ENCODE measurements at regions not wholly inside any gene's neighbourhood (a gene's known extent, or its start where the extent isn't known, plus 50 kb on each side); places are given as distances from the start of the nearest gene placed in this dataset.

GRCh38 chr6:108744996-108745395, 103.2 kb upstream of the ARMC2 start:
- Histone ChIP-seq H3K4me1 (ENCODE audit: control insufficient read depth, insufficient read depth, low read length) (no peaks in the 10 kb centered on the region), H3K9me3 (replicated peaks; ENCODE audit: low read length) (no peaks in the 10 kb centered on the region), H3K9ac (ENCODE audit: low read depth, low read length) (no peak overlapping the region)

GRCh38 chr6:108745664-108746336, 102.4 kb upstream of the ARMC2 start:
- H3K9ac ChIP-seq (ENCODE audit: low read depth, low read length): no peak overlapping the region
- H3K9me3 ChIP-seq (replicated peaks; ENCODE audit: low read length): no peaks in the 10 kb centered on the region
- no peaks in the 10 kb centered on the region for H3K4me1 ChIP-seq (ENCODE audit: control insufficient read depth, insufficient read depth, low read length)
- no peak overlapping the region for H3K4me3 ChIP-seq (ENCODE audit: low read length)
- H3K4me2 ChIP-seq (ENCODE audit: low read length): no peak overlapping the region
- no peaks in the 10 kb centered on the region for H3K36me3 ChIP-seq (ENCODE audit: insufficient read depth, low read length)
- H3K27me3 ChIP-seq (ENCODE audit: control insufficient read depth, insufficient read depth, low read length): no peaks in the 10 kb centered on the region

More at GRCh38 chr6:108744996-108745395, 103.2 kb upstream of the ARMC2 start:
- Histone ChIP-seq H3K4me2 (ENCODE audit: low read length) (no peak overlapping the region), H3K36me3 (ENCODE audit: insufficient read depth, low read length) (no peaks in the 10 kb centered on the region), H3K27me3 (ENCODE audit: control insufficient read depth, insufficient read depth, low read length) (no peaks in the 10 kb centered on the region), H3K4me3 (ENCODE audit: low read length) (no peak overlapping the region)

GRCh38 chr6:108746366-108746765, 101.9 kb upstream of the ARMC2 start:
- Histone ChIP-seq H3K9me3 (replicated peaks; ENCODE audit: low read length) (no peaks in the 10 kb centered on the region), H3K4me3 (ENCODE audit: low read length) (no peak overlapping the region), H3K4me1 (ENCODE audit: control insufficient read depth, insufficient read depth, low read length) (no peaks in the 10 kb centered on the region), H3K36me3 (ENCODE audit: insufficient read depth, low read length) (no peaks in the 10 kb centered on the region), H3K27me3 (ENCODE audit: control insufficient read depth, insufficient read depth, low read length) (no peaks in the 10 kb centered on the region), H3K9ac (ENCODE audit: low read depth, low read length) (no peak overlapping the region), H3K4me2 (ENCODE audit: low read length) (no peak overlapping the region)

- H3K36me3 ChIP-seq (ENCODE audit: insufficient read depth, low read length): no peaks in the 10 kb centered on the region
Measured at GRCh38 chr6:108746836-108747575, 101.2 kb upstream of the ARMC2 start.

GRCh38 chr6:108748055-108748454, 100.2 kb upstream of the ARMC2 start:
- Histone ChIP-seq H3K9ac (ENCODE audit: low read depth, low read length) (no peak overlapping the region), H3K36me3 (ENCODE audit: insufficient read depth, low read length) (no peaks in the 10 kb centered on the region), H3K4me2 (ENCODE audit: low read length) (no peak overlapping the region), H3K9me3 (replicated peaks; ENCODE audit: low read length) (no peaks in the 10 kb centered on the region), H3K4me3 (ENCODE audit: low read length) (no peak overlapping the region), H3K4me1 (ENCODE audit: control insufficient read depth, insufficient read depth, low read length) (no peaks in the 10 kb centered on the region), H3K27me3 (ENCODE audit: control insufficient read depth, insufficient read depth, low read length) (no peaks in the 10 kb centered on the region)

More at GRCh38 chr6:108746836-108747575, 101.2 kb upstream of the ARMC2 start:
- Histone ChIP-seq H3K9me3 (replicated peaks; ENCODE audit: low read length) (no peaks in the 10 kb centered on the region), H3K27me3 (ENCODE audit: control insufficient read depth, insufficient read depth, low read length) (no peaks in the 10 kb centered on the region), H3K4me1 (ENCODE audit: control insufficient read depth, insufficient read depth, low read length) (no peaks in the 10 kb centered on the region), H3K9ac (ENCODE audit: low read depth, low read length) (no peak overlapping the region), H3K4me2 (ENCODE audit: low read length) (no peak overlapping the region), H3K4me3 (ENCODE audit: low read length) (no peak overlapping the region)

- Histone ChIP-seq H3K36me3 (ENCODE audit: insufficient read depth, low read length) (no peaks in the 10 kb centered on the region), H3K4me2 (ENCODE audit: low read length) (no peak overlapping the region), H3K4me1 (ENCODE audit: control insufficient read depth, insufficient read depth, low read length) (no peaks in the 10 kb centered on the region), H3K27me3 (ENCODE audit: control insufficient read depth, insufficient read depth, low read length) (no peaks in the 10 kb centered on the region), H3K9me3 (replicated peaks; ENCODE audit: low read length) (no peaks in the 10 kb centered on the region), H3K4me3 (ENCODE audit: low read length) (no peak overlapping the region), H3K9ac (ENCODE audit: low read depth, low read length) (no peak overlapping the region)
Measured at GRCh38 chr6:108748959-108749358, 99.3 kb upstream of the ARMC2 start.

- Histone ChIP-seq H3K4me1 (ENCODE audit: control insufficient read depth, insufficient read depth, low read length) (no peaks in the 10 kb centered on the region), H3K27me3 (ENCODE audit: control insufficient read depth, insufficient read depth, low read length) (no peaks in the 10 kb centered on the region), H3K4me2 (ENCODE audit: low read length) (no peak overlapping the region), H3K36me3 (ENCODE audit: insufficient read depth, low read length) (no peaks in the 10 kb centered on the region), H3K9me3 (replicated peaks; ENCODE audit: low read length) (no peaks in the 10 kb centered on the region), H3K4me3 (ENCODE audit: low read length) (no peak overlapping the region), H3K9ac (ENCODE audit: low read depth, low read length) (no peak overlapping the region)
Measured at GRCh38 chr6:108750801-108751200, 97.4 kb upstream of the ARMC2 start.

- Histone ChIP-seq H3K4me3 (ENCODE audit: low read length) (no peak overlapping the region), H3K9me3 (replicated peaks; ENCODE audit: low read length) (no peaks in the 10 kb centered on the region), H3K27me3 (ENCODE audit: control insufficient read depth, insufficient read depth, low read length) (no peaks in the 10 kb centered on the region), H3K4me2 (ENCODE audit: low read length) (no peak overlapping the region), H3K36me3 (ENCODE audit: insufficient read depth, low read length) (no peaks in the 10 kb centered on the region), H3K9ac (ENCODE audit: low read depth, low read length) (no peak overlapping the region), H3K4me1 (ENCODE audit: control insufficient read depth, insufficient read depth, low read length) (no peaks in the 10 kb centered on the region)
Measured at GRCh38 chr6:108751282-108751681, 96.9 kb upstream of the ARMC2 start.

GRCh38 chr6:108751851-108752732, 96.1 kb upstream of the ARMC2 start:
- Histone ChIP-seq H3K4me3 (ENCODE audit: low read length) (no peak overlapping the region), H3K4me1 (ENCODE audit: control insufficient read depth, insufficient read depth, low read length) (no peaks in the 10 kb centered on the region)

GRCh38 chr6:108752733-108753590, 95.3 kb upstream of the ARMC2 start:
- no peaks in the 10 kb centered on the region for H3K9me3 ChIP-seq (replicated peaks; ENCODE audit: low read length)
- no peak overlapping the region for H3K4me3 ChIP-seq (ENCODE audit: low read length)
- H3K36me3 ChIP-seq (ENCODE audit: insufficient read depth, low read length): no peaks in the 10 kb centered on the region
- H3K4me1 ChIP-seq (ENCODE audit: control insufficient read depth, insufficient read depth, low read length): no peaks in the 10 kb centered on the region
- no peak overlapping the region for H3K4me2 ChIP-seq (ENCODE audit: low read length)
- H3K9ac ChIP-seq (ENCODE audit: low read depth, low read length): no peak overlapping the region
- no peaks in the 10 kb centered on the region for H3K27me3 ChIP-seq (ENCODE audit: control insufficient read depth, insufficient read depth, low read length)

More at GRCh38 chr6:108751851-108752732, 96.1 kb upstream of the ARMC2 start:
- Histone ChIP-seq H3K4me2 (ENCODE audit: low read length) (no peak overlapping the region), H3K9me3 (replicated peaks; ENCODE audit: low read length) (no peaks in the 10 kb centered on the region), H3K27me3 (ENCODE audit: control insufficient read depth, insufficient read depth, low read length) (no peaks in the 10 kb centered on the region), H3K9ac (ENCODE audit: low read depth, low read length) (no peak overlapping the region), H3K36me3 (ENCODE audit: insufficient read depth, low read length) (no peaks in the 10 kb centered on the region)
